ENCODE measurements at regions not wholly inside any gene's neighbourhood (a gene's known extent, or its start where the extent isn't known, plus 50 kb on each side); places are given as distances from the start of the nearest gene placed in this dataset.

DNA sequence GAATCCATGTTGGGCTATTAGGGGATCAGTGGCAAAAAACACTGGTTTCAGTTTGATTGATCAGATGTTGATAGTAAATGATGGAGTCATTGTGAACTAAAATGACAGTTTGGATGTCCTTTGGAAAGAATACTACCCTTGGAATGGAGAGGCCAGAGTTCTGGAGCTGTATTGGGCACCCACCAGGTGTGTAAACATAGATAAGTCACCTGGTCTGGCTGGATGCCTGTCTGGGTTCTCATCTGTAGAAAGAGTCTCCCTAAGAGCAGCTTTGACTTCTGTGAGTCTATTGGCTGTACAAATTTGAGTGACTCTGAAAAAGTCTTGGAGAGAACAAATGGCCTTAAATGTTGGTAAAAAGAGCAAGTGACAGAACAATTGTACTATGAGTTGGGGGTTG, 115.0 kb downstream of the SCP2D1 start:
- no peaks in the 10 kb centered on the region for H4K20me1 ChIP-seq (ENCODE audit: control insufficient read depth, extremely low read depth, insufficient read depth, low read length)

DNA sequence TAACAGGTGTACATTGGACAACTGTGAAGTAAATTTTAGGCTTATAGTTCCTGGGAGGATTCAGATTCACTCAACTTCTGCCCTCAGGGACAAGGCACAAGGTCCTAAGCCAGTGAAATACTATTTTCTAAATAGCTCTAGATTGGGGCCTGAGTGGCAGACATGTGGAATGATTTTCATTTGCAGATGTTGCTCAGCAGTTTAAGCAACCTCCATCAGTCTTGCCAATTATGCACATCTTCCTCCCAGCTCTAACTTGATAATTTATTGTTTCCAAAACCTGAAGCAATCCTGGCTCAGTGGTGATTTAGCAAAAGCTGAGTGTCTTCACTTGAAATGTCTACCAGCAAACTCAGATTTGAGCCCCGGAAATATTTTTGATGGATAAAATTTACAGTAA, 116.2 kb downstream of the SCP2D1 start:
- no peaks in the 10 kb centered on the region for H4K20me1 ChIP-seq (ENCODE audit: control insufficient read depth, extremely low read depth, insufficient read depth, low read length)
- H3K4me3 ChIP-seq (replicated peaks in 1 of 4; ENCODE audit: control extremely low read depth in 1 of 4, insufficient read depth in 1 of 4, low read depth in 3 of 4, low read length in 4 of 4) = no peak overlapping the region
- H3K36me3 ChIP-seq (ENCODE audit: control insufficient read depth, insufficient read depth, low read length) = no peaks in the 10 kb centered on the region
- no peak for DNase-seq (ENCODE audit: low read depth in 2 of 2)
- no peaks in the 10 kb centered on the region for H3K27me3 ChIP-seq (ENCODE audit: control insufficient read depth, insufficient read depth, low read length)
- no peaks in the 10 kb centered on the region for H3K79me2 ChIP-seq (ENCODE audit: control insufficient read depth, insufficient read depth, low read length)
- H3K4me2 ChIP-seq (ENCODE audit: extremely low read depth, insufficient read depth, low read length) = no peak overlapping the region
- no peak for TF ChIP-seq EZH2 (IDR thresholded peaks at IDR 0.05; ENCODE audit: low read length, missing control alignments)
- no peak for TF ChIP-seq CTCF (conservative IDR thresholded peaks at IDR 0.05 in 1 of 2, IDR thresholded peaks at IDR 0.05 in 1 of 2; ENCODE audit: low read depth in 1 of 2, low read length in 2 of 2)
- H3K27ac ChIP-seq (ENCODE audit: insufficient read depth, low read length) = no peak overlapping the region
- H3K4me1 ChIP-seq (ENCODE audit: control insufficient read depth, extremely low read depth, insufficient read depth, low read length) = no peaks in the 10 kb centered on the region
- H3K9ac ChIP-seq (ENCODE audit: insufficient read depth, low read length) = no peak overlapping the region
- H3K9me3 ChIP-seq (ENCODE audit: control insufficient read depth, insufficient read depth, low read depth, low read length) = no peaks in the 10 kb centered on the region
- no peak overlapping the region for H2AFZ ChIP-seq (ENCODE audit: low read length)

More for the DNA sequence above, 115.0 kb downstream of the SCP2D1 start:
- H3K36me3 ChIP-seq (ENCODE audit: control insufficient read depth, insufficient read depth, low read length) = no peaks in the 10 kb centered on the region
- H2AFZ ChIP-seq (ENCODE audit: low read length) = no peak overlapping the region
- no peaks in the 10 kb centered on the region for H3K9me3 ChIP-seq (ENCODE audit: control insufficient read depth, insufficient read depth, low read depth, low read length)
- H3K79me2 ChIP-seq (ENCODE audit: control insufficient read depth, insufficient read depth, low read length) = no peaks in the 10 kb centered on the region
- no peak overlapping the region for H3K27ac ChIP-seq (ENCODE audit: insufficient read depth, low read length)
- H3K9ac ChIP-seq (ENCODE audit: insufficient read depth, low read length) = no peak overlapping the region
- no peaks in the 10 kb centered on the region for H3K4me1 ChIP-seq (ENCODE audit: control insufficient read depth, extremely low read depth, insufficient read depth, low read length)
- TF ChIP-seq EZH2 (IDR thresholded peaks at IDR 0.05; ENCODE audit: low read length, missing control alignments) (no peak), CTCF (conservative IDR thresholded peaks at IDR 0.05 in 1 of 2, IDR thresholded peaks at IDR 0.05 in 1 of 2; ENCODE audit: low read depth in 1 of 2, low read length in 2 of 2) (no peak)
- DNase-seq (ENCODE audit: low read depth in 2 of 2) = no peak
- H3K27me3 ChIP-seq (ENCODE audit: control insufficient read depth, insufficient read depth, low read length) = no peaks in the 10 kb centered on the region
- no peak overlapping the region for H3K4me2 ChIP-seq (ENCODE audit: extremely low read depth, insufficient read depth, low read length)
- no peak overlapping the region for H3K4me3 ChIP-seq (replicated peaks in 1 of 4; ENCODE audit: control extremely low read depth in 1 of 4, insufficient read depth in 1 of 4, low read depth in 3 of 4, low read length in 4 of 4)

- Histone ChIP-seq H2AFZ (ENCODE audit: low read length) (no peak overlapping the region), H3K9ac (ENCODE audit: insufficient read depth, low read length) (no peak overlapping the region), H3K36me3 (ENCODE audit: control insufficient read depth, insufficient read depth, low read length) (no peaks in the 10 kb centered on the region), H3K79me2 (ENCODE audit: control insufficient read depth, insufficient read depth, low read length) (no peaks in the 10 kb centered on the region), H3K4me2 (ENCODE audit: extremely low read depth, insufficient read depth, low read length) (no peak overlapping the region), H3K4me3 (replicated peaks in 1 of 4; ENCODE audit: control extremely low read depth in 1 of 4, insufficient read depth in 1 of 4, low read depth in 3 of 4, low read length in 4 of 4) (no peak overlapping the region), H3K27ac (ENCODE audit: insufficient read depth, low read length) (no peak overlapping the region), H4K20me1 (ENCODE audit: control insufficient read depth, extremely low read depth, insufficient read depth, low read length) (no peaks in the 10 kb centered on the region), H3K9me3 (ENCODE audit: control insufficient read depth, insufficient read depth, low read depth, low read length) (no peaks in the 10 kb centered on the region), H3K27me3 (ENCODE audit: control insufficient read depth, insufficient read depth, low read length) (no peaks in the 10 kb centered on the region), H3K4me1 (ENCODE audit: control insufficient read depth, extremely low read depth, insufficient read depth, low read length) (no peaks in the 10 kb centered on the region)
- DNase-seq (ENCODE audit: low read depth in 2 of 2) = no peak
- TF ChIP-seq EZH2 (IDR thresholded peaks at IDR 0.05; ENCODE audit: low read length, missing control alignments) (no peak), CTCF (conservative IDR thresholded peaks at IDR 0.05 in 1 of 2, IDR thresholded peaks at IDR 0.05 in 1 of 2; ENCODE audit: low read depth in 1 of 2, low read length in 2 of 2) (no peak)
Observed at GRCh38 chr20:18943542-18943941, 130.0 kb downstream of the SCP2D1 start.
